ENCODE measurements at regions not wholly inside any gene's neighbourhood (a gene's known extent, or its start where the extent isn't known, plus 50 kb on each side); places are given as distances from the start of the nearest gene placed in this dataset.

- TF ChIP-seq POLR2A (IDR thresholded peaks at IDR 0.05) (no peak), CTCF (IDR thresholded peaks at IDR 0.05) (no peak)
These were observed 100.8 kb downstream of the DLL1 start for GRCh38 chr6:170190046-170190445.
